Memory B cell (primary cell): ENCODE measurements at regions not wholly inside any gene's neighbourhood (a gene's known extent, or its start where the extent isn't known, plus 50 kb on each side); places are given as distances from the start of the nearest gene placed in this dataset.

Source experiments
- ATAC-seq: fragments of 150-1000 bp; cut with Tn5 transposase; 2 replicates; pipeline ENCODE4 v1.10.0; 2021; ENCODE audit warnings: low read depth, mild to moderate bottlenecking, moderate library complexity
- DNase-seq, 2 donors: peaks; one replicate each; pipeline ENCODE4 v3.0.0; 2022; ENCODE audit warnings: low spot score in 2 of 2
- H3K27ac Mint-ChIP-seq: one replicate; pipeline ENCODE4 v1.8.0; 2022; ENCODE audit warnings: mild to moderate bottlenecking, moderate library complexity, mixed read lengths
- H3K27me3 Mint-ChIP-seq: one replicate; pipeline ENCODE4 v1.8.0; 2022; ENCODE audit warnings: mixed read lengths
- H3K36me3 Mint-ChIP-seq: one replicate; pipeline ENCODE4 v1.8.0; 2022; ENCODE audit warnings: mild to moderate bottlenecking, mixed read lengths
- H3K4me1 Mint-ChIP-seq: one replicate; pipeline ENCODE4 v1.8.0; 2022; ENCODE audit warnings: mixed read lengths
- H3K4me3 Mint-ChIP-seq: one replicate; pipeline ENCODE4 v1.8.0; 2022; ENCODE audit warnings: mild to moderate bottlenecking, moderate library complexity, mixed read lengths
- H3K9me3 Mint-ChIP-seq: one replicate; pipeline ENCODE4 v1.8.0; 2022; ENCODE audit warnings: mixed read lengths

DNA sequence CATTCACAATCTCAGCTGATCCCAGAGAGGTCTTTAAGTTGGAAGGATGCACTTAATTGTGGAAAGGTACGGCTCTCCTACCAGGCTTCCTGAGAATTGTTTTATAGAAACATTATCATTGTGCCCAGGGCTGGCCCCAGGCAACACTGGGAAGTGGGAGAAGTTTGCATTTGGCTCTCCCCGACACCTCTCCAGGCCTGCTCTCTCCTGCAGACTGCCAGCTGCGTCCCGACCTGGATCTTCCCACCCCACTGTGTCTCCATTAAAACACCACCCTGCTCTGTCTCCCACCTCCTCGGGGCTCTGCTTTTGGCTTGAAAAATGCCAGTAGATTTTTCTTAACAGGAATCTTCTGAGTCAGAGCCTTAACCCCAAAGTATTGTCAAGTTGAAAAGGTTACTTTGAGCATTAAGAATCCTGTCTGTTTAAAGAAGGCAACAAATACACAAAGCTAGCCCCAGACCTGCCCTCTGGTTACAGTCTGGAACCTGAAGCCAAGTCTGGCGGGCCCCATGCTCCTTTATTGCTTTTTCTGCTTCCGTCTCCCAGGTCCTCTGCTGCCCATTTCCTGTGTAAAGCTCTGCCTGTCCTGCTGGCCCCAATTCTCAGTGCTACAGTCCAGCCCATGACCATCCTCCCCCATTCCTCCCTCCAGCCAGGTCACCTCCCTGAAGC, 530.2 kb downstream of the SOX6 start:
- DNase-seq, result no peak
- Mint-ChIP-seq H3K4me1 (no peaks in the 10 kb centered on the region), H3K9me3 (peaks cover 5% of the 10 kb centered on the region), H3K27me3 (peaks cover 5% of the 10 kb centered on the region), H3K27ac (no peak overlapping the region), H3K36me3 (no peaks in the 10 kb centered on the region), H3K4me3 (no peak overlapping the region)
- ATAC-seq, result no peak

DNA sequence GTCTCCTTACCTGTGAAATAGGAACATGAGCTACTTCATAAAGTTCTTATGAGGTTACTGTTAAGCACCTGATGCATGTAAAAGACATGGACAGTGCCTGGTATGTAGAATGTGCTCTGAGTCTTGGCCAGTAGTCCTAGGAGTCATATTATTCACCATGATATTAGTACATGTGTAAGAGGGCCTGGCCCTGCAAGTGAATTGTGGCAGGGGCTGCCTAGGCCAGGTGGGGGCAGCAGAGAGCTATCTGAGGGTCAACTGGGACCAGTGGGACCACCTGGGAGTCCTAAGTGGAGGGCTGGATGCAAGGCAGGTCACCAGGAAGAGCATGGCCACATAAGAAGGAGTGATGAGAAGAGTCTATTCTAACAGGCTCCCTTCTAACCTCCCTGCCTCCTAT, 529.5 kb downstream of the SOX6 start:
- Mint-ChIP-seq H3K36me3 (no peaks in the 10 kb centered on the region), H3K27ac (no peak overlapping the region), H3K4me1 (no peaks in the 10 kb centered on the region), H3K27me3 (peaks cover 5% of the 10 kb centered on the region), H3K4me3 (no peak overlapping the region), H3K9me3 (peaks cover 5% of the 10 kb centered on the region)
- no peak for ATAC-seq
- DNase-seq, result no peak

DNA sequence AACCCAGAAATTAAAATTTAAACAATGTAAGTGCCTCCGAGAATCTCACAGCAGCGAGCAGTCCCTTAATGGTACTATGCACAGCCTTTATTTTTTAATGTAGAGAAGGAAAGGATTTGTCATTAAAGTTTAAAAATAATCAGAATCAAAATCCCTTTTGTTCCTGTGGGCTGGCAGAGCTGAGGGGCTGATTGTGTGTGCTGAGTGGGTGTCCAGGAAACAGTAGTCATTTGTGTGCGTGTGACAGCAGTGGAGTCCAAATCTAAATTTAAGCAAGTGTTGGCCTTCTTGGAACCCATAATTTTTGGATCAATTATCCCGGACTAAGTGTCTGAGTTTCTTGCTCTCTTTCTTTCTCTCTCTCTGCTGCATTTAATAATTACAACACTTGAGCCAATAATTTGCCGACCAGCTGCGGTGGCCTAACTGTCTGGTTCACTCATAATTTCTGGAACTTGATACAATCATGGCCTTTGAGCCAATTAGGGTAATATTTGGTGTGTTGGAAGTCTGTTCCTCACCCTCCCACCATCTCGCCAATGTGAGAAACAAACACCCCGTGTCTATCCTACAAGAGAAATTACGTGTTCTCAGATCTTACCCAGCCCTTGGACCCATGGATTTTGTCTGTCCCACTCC, 528.0 kb downstream of the SOX6 start:
- ATAC-seq, result no peak
- Mint-ChIP-seq H3K4me1 (no peaks in the 10 kb centered on the region), H3K9me3 (peaks cover 2% of the 10 kb centered on the region), H3K27me3 (peaks cover 5% of the 10 kb centered on the region), H3K4me3 (no peak overlapping the region), H3K27ac (no peak overlapping the region), H3K36me3 (no peaks in the 10 kb centered on the region)
- DNase-seq, result no peak

DNA sequence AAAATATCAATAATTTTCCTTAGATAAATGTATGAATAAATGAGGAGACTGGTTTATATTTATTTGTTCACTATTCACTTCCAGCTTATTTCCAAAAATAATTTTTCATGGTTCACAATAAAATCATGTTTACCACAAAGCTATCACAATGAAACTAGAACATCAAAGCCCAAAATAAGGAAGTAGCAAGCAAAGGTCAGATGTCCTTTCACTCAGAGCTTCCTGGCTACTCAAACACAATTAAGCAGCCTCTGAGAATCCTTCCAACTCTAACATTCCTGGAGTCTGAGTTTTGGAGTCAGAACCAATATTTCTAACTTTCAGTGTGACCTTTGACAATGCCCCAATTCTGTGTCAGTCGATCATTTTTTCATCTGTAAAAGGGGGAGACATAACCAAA, 527.0 kb downstream of the SOX6 start:
- peaks cover 2% of the 10 kb centered on the region for H3K9me3 Mint-ChIP-seq
- ATAC-seq (no peak), DNase-seq (no peak)
- H3K4me1 Mint-ChIP-seq, result no peaks in the 10 kb centered on the region
- H3K27ac Mint-ChIP-seq, result no peak overlapping the region
- no peak overlapping the region for H3K4me3 Mint-ChIP-seq
- peaks cover 5% of the 10 kb centered on the region for H3K27me3 Mint-ChIP-seq
- no peaks in the 10 kb centered on the region for H3K36me3 Mint-ChIP-seq

DNA sequence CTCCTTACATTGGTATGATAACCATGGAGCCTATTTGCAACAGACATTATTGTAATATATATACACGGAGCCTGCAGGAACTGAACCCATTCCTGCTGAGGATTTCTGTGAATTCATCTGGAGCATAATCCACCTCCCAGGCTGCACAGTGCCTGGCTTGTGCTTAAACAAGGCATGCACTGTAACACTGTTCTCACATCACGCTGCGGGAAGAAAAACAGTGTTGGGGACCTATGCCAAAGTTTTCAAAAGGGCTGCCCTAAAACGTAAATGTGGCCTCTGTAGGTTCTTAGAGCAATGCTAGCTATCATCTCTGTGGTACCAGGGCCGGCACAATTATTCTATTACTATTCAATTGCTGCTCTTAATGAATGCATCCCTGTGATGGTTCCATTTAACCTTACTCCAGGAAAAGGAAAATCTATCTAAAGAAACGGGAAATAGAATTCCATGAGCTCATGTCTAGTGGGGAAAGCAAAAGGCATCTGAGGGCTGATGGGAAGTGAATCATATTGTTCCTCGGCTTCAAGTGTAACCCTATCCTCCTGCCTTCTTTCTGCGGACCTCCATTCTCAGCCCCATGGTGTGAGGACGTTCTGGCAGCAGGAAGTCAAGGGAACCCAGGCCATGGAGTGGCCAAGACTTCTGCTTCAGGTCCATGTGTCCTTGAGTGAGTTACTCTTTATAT, 525.5 kb downstream of the SOX6 start:
- H3K27ac Mint-ChIP-seq, result no peak overlapping the region
- peaks cover 2% of the 10 kb centered on the region for H3K9me3 Mint-ChIP-seq
- H3K4me1 Mint-ChIP-seq, result no peaks in the 10 kb centered on the region
- no peak overlapping the region for H3K4me3 Mint-ChIP-seq
- no peaks in the 10 kb centered on the region for H3K36me3 Mint-ChIP-seq
- no peak for ATAC-seq
- DNase-seq, result no peak
- peaks cover 4% of the 10 kb centered on the region for H3K27me3 Mint-ChIP-seq

DNA sequence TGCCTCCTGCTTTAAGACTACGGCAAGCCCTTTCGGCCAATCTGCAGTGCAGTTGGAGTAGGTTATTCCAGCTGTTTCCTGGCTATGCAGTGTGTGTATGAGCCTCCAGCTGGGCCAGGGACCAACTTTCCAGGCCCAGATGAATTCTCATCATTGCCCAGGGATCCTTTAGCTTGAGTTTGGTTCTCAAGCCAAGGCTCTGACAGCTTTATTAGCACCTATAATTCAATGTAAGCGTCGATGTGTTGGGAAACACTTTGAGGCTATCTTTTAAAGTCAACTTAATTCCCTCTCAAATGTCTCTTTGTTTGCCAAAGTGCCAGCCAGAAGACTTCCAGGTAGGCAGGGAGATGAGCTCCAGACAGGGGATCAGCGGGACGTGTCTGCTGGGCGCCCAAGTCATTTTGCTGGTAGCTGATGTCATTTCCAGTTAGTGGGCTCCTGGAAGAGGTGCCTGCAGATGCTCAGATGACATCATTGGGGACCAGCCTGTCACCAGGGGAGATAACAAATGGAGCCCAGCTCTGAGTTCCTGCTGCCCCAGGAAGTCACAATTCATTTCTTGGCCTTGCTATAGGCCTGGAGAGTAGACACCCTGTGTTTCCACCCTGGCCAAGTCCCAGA, 520.4 kb downstream of the SOX6 start:
- Mint-ChIP-seq H3K27me3 (no peaks in the 10 kb centered on the region), H3K4me1 (no peaks in the 10 kb centered on the region), H3K9me3 (no peaks in the 10 kb centered on the region), H3K27ac (no peak overlapping the region), H3K36me3 (no peaks in the 10 kb centered on the region), H3K4me3 (no peak overlapping the region)
- no peak for ATAC-seq
- no peak for DNase-seq

DNA sequence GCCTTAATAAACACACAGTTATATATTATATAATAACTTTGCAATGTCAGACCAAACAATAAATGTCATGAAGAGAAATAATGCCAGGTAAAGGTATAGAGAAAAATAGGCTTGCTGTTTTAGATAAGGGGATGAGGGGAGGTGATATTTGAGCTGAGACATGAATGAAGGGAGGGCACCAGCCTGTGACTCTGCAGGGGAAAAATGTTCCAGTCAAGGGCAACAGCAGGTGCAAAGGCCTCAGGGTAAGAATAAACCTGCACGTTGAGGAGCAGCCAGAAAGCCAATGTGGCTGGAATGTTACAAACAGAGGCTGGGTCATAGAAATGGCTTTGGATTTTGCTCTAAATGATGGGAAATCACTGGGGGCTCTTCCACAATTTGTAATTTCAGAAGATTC, 519.6 kb downstream of the SOX6 start:
- Mint-ChIP-seq H3K27ac (no peak overlapping the region), H3K27me3 (no peaks in the 10 kb centered on the region), H3K36me3 (no peaks in the 10 kb centered on the region), H3K4me3 (no peak overlapping the region), H3K4me1 (no peaks in the 10 kb centered on the region), H3K9me3 (no peaks in the 10 kb centered on the region)
- no peak for DNase-seq
- ATAC-seq, result no peak

DNA sequence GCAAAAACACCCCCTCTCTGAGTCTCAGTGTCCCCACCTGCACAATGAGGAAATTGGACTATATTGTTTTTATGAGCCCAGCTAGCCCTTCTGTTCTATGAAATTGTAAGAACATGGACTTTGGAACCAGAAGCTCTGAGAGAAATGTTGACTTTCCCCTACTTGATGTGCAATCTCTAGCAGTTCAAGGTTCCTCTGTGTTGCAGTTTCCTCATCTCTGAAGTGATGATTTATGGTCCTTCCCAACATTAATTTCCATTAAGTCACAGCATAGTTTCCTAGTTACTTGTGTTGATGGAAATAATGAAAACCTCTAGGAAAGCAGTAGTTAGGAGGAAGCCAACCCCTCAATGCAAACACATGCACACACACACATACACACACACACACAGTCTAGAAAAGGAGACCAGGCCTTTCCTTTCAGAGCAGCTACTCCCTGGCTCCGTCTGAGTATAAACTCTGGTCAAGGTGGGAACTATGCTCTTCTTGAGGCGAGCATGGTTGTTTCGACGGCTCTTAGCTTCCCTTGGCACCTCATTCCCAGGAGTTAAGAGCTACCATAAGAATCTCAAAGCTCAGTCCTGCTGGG, 518.4 kb downstream of the SOX6 start:
- DNase-seq, result no peak
- H3K9me3 Mint-ChIP-seq, result no peaks in the 10 kb centered on the region
- H3K4me1 Mint-ChIP-seq, result no peaks in the 10 kb centered on the region
- H3K36me3 Mint-ChIP-seq, result no peaks in the 10 kb centered on the region
- H3K27ac Mint-ChIP-seq, result no peak overlapping the region
- no peak overlapping the region for H3K4me3 Mint-ChIP-seq
- no peak for ATAC-seq
- H3K27me3 Mint-ChIP-seq, result no peaks in the 10 kb centered on the region

DNA sequence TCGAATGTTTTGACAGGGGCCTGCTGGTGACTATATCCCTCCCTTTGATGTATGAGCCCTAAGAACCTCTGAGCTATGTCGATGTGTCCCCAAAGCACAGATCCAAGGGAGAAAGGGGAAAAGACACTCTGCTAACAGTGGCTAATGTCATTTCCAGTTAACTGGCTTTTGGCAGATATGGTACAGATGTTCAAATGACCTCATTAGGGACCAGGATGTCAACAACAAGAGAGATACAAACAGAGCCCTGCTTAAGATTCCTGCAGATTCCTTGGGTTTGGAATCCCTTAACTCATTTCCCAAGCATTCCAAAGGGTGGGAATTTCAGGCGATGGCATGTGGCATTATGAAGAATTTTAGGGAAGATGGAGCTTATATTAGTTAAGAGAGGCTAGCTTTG, 517.3 kb downstream of the SOX6 start:
- no peaks in the 10 kb centered on the region for H3K9me3 Mint-ChIP-seq
- H3K4me3 Mint-ChIP-seq, result no peak overlapping the region
- ATAC-seq (no peak), DNase-seq (no peak)
- H3K36me3 Mint-ChIP-seq, result no peaks in the 10 kb centered on the region
- H3K27ac Mint-ChIP-seq, result no peak overlapping the region
- H3K4me1 Mint-ChIP-seq, result no peaks in the 10 kb centered on the region
- peaks cover 3% of the 10 kb centered on the region for H3K27me3 Mint-ChIP-seq

DNA sequence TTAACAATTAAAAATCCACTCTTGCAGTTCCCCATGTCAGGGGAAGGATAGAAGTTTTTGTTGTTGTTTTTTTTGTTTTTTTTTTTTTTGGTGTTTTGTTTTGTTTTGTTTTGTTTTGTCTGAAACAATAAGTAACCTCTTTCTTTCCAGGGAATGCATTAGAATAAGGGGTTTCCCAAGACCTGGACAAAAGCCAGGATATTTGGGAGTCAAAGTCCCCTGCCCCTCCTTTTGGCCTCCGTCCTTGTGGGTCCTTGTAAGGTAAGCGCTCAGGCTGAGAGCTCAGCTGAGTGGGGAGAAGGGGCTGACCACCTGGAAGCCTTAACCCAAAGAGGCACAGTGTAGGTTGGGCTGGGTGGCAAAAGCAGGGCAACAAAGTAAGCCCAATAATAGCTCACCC, 515.4 kb downstream of the SOX6 start:
- ATAC-seq (no peak), DNase-seq (no peak)
- Mint-ChIP-seq H3K4me3 (no peak overlapping the region), H3K36me3 (no peaks in the 10 kb centered on the region), H3K4me1 (no peaks in the 10 kb centered on the region), H3K9me3 (no peaks in the 10 kb centered on the region), H3K27ac (no peak overlapping the region), H3K27me3 (peaks cover 3% of the 10 kb centered on the region)

DNA sequence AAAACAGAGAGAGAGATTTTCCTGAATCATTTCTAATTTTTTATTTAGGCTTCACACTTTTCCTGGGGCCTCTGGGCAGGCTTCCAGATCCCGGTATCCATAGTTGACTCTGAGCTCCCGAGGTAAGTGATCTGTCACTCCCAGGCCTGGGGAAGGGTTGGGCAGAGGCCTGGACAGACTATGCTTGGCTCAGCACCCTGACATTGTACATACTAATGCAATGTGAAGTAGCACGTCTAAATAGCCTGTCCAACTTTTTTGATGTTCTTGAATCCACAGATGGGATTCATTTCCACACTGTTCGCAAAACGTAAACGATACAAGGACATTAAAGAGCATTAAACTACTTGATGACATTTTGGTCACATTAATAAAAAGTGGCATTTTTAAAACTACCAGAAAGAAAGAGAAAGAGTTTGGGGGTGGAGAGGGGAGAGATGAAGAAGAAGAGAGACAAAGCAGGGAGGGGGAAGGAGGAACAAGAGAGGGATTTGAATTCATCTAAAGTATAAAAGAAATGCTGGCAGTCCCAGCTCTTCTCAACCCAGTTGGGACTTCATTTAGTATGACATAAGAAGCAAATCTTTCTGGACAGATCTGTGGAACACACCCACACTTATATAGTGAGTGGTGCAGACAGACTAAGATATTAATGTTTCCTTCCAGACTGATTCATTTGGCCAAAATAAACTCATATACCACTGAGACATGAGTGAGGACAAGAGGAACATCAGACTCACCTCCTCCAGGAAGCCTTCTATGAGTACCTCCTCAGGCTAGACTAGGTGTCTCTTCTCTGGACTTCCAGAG, 514.2 kb downstream of the SOX6 start:
- Mint-ChIP-seq H3K9me3 (no peaks in the 10 kb centered on the region), H3K27me3 (peaks cover 3% of the 10 kb centered on the region), H3K4me3 (no peak overlapping the region), H3K4me1 (no peaks in the 10 kb centered on the region), H3K27ac (no peak overlapping the region), H3K36me3 (no peaks in the 10 kb centered on the region)
- no peak for ATAC-seq
- no peak for DNase-seq

DNA sequence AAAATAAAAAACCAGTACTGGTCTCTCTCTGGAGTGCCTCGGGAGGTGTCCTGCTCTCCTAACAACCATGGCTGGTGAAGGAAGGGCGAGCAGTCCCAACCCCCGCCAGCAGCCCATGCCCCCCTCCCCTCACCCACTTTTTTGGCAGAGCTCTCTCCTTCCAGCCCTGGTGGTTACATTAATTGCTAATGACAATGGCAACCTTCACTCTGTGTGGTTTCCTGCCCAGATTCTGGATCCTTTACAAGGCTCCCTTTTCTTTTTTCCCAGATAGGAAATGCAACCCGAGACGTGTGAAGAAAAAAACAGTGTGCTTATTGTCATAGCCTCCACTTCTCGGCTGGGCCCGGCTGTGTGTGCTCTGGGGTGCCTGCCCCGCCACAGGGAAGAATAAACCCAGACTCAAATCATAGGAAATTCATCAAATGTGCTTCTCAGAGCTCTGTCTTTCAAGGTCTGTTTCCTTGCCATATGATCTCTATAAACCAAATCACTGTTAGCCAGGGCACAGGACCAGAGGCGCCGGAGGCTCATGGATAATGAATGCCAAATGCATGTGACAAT, 513.0 kb downstream of the SOX6 start:
- Mint-ChIP-seq H3K4me1 (no peaks in the 10 kb centered on the region), H3K36me3 (no peaks in the 10 kb centered on the region), H3K27ac (no peak overlapping the region), H3K4me3 (no peak overlapping the region), H3K9me3 (no peaks in the 10 kb centered on the region), H3K27me3 (peaks cover 3% of the 10 kb centered on the region)
- DNase-seq (no peak), ATAC-seq (no peak)

DNA sequence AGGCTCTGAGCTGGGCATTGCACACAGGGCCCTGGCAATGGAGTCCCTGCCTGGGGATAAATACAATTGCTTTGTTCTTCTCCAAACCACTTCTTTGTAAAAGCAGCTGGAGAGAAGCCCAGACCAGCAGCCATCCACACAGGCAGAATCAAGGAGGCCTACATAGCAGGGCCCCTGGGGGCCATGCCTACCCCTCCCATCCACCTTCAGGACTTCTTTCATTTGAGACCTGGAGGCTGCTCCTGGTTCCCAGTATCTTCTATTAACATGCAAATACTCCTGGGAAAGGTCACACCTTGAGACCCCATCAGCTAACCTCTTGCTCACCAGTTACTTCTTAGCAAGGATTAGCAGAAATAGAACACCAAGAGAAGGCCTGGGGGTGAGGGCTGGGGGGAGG, 511.1 kb downstream of the SOX6 start:
- H3K4me1 Mint-ChIP-seq, result no peaks in the 10 kb centered on the region
- peaks cover 6% of the 10 kb centered on the region for H3K27me3 Mint-ChIP-seq
- no peaks in the 10 kb centered on the region for H3K36me3 Mint-ChIP-seq
- no peak overlapping the region for H3K27ac Mint-ChIP-seq
- H3K9me3 Mint-ChIP-seq, result no peaks in the 10 kb centered on the region
- DNase-seq (no peak), ATAC-seq (no peak)
- H3K4me3 Mint-ChIP-seq, result no peak overlapping the region
